ENCODE measurements at regions not wholly inside any gene's neighbourhood (a gene's known extent, or its start where the extent isn't known, plus 50 kb on each side); places are given as distances from the start of the nearest gene placed in this dataset.

DNA sequence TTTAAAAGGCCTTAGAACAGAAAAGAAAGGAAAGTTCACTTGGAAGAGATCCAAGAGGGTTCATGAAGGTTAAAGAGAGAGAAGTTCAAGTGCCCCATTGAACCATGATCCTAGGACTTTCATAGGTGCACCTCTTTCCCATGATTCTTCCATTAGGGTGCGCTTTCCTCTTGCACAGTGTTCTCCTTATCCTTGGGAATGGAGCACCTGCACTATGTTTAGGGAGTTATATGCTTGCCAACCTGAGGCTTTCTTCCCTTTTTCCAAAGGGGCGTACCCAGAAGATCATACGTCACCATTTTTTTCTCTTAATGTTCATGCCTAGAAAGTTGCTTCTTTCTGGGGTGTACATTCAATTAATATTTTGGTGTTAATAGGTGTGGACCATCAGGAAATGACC, 908.0 kb upstream of the SORCS1 start:
- DNase-seq (ENCODE audit: low read depth) = no peak
- no peak for TF ChIP-seq CTCF (IDR thresholded peaks at IDR 0.05; ENCODE audit: insufficient read depth, low read length, poor library complexity, severe bottlenecking)
- no peaks in the 10 kb centered on the region for H3K36me3 ChIP-seq (ENCODE audit: control insufficient read depth, insufficient read depth, low read length)
- H3K27me3 ChIP-seq (ENCODE audit: control insufficient read depth, insufficient read depth, low read length) = no peaks in the 10 kb centered on the region
- no peak overlapping the region for H3K4me3 ChIP-seq (ENCODE audit: low read depth, low read length)

DNA sequence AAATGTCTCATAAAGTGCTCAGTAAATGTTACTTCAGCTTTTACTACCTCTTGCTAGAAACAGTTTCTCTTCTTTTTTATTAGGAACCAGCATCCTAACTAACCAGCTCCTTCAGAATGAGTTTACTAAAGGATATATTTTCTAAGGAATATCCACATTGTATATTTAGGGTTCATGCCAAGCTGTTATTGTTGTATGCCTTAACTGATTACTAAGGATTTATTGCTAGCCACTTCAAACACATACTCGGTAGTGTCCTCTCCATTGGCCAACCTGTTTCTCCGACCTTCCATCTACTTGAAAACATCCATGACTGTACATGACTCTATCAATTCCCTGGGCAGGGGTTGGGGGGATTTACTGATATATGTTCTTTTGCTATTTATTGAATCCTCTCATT, 906.3 kb upstream of the SORCS1 start:
- H3K36me3 ChIP-seq (ENCODE audit: control insufficient read depth, insufficient read depth, low read length) = no peaks in the 10 kb centered on the region
- TF ChIP-seq CTCF (IDR thresholded peaks at IDR 0.05; ENCODE audit: insufficient read depth, low read length, poor library complexity, severe bottlenecking) = no peak
- DNase-seq (ENCODE audit: low read depth) = no peak
- no peaks in the 10 kb centered on the region for H3K27me3 ChIP-seq (ENCODE audit: control insufficient read depth, insufficient read depth, low read length)
- no peak overlapping the region for H3K4me3 ChIP-seq (ENCODE audit: low read depth, low read length)

DNA sequence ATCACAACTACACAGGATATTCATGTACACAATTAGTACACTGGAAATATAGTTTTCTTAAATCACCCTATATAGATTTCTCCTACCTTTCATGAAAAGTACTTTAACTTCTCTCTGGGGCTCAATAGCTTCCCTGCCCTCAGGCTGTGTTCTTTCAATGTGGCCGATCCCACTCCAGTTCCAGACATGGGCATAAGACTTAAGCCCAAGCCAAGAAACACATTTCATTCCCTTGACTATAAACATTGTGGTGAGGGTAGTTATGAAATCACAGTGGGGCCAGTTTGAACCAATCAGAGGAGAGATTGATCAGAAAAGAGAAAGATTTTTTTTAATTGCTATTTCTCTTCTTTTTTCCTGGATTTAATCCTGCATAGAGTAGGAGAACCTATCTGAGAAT, 904.6 kb upstream of the SORCS1 start:
- no peak for TF ChIP-seq CTCF (IDR thresholded peaks at IDR 0.05; ENCODE audit: insufficient read depth, low read length, poor library complexity, severe bottlenecking)
- no peak for DNase-seq (ENCODE audit: low read depth)
- H3K36me3 ChIP-seq (ENCODE audit: control insufficient read depth, insufficient read depth, low read length) = no peaks in the 10 kb centered on the region
- H3K4me3 ChIP-seq (ENCODE audit: low read depth, low read length) = no peak overlapping the region
- no peaks in the 10 kb centered on the region for H3K27me3 ChIP-seq (ENCODE audit: control insufficient read depth, insufficient read depth, low read length)

DNA sequence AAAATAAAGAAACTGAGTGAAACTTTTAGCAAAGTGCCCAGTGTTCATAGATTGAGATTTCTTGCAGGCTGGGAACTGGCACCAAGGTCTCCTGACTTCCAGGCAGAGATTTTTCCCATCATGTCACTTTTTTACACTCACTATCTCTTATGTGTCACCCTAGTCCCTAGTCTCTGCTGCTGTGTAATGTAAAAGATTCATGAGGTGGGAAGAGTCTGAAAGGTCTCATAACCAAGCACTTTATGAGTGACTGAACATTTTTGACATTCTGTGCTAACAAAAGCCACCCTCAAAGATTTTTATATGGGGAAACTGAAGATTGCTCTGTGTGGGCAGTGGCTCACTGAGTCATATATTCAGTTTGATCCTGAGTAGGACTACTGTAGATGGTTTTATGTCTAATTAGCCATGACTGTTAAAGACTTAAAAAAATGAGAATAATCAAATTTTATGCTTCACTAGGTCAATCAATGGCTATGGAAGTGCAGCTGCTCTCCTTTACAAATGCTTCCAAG, 900.3 kb upstream of the SORCS1 start:
- Histone ChIP-seq H3K27me3 (ENCODE audit: control insufficient read depth, insufficient read depth, low read length) (no peaks in the 10 kb centered on the region), H3K4me3 (ENCODE audit: low read depth, low read length) (no peak overlapping the region), H3K36me3 (ENCODE audit: control insufficient read depth, insufficient read depth, low read length) (no peaks in the 10 kb centered on the region)
- no peak for TF ChIP-seq CTCF (IDR thresholded peaks at IDR 0.05; ENCODE audit: insufficient read depth, low read length, poor library complexity, severe bottlenecking)
- DNase-seq (ENCODE audit: low read depth) = no peak

DNA sequence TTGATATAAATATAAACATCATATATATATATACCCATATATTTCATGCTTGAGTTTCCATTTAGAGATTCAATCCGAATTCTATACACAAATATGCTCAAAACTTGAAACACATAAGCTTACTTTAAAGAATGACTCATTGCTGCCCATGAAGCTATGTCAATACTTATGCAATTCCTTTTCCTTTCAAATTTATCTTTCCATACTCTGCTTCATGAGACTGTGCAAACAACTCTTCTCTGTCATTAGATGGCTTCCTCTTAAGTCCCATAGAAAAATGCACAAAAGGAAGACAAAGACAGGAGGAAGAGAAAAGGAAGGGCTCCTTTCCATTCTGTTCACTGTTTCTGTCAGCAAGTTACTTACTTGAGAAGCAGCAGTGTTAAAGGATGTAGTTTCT, 895.7 kb upstream of the SORCS1 start:
- no peak overlapping the region for H3K4me3 ChIP-seq (ENCODE audit: low read depth, low read length)
- no peaks in the 10 kb centered on the region for H3K27me3 ChIP-seq (ENCODE audit: control insufficient read depth, insufficient read depth, low read length)
- no peak for TF ChIP-seq CTCF (IDR thresholded peaks at IDR 0.05; ENCODE audit: insufficient read depth, low read length, poor library complexity, severe bottlenecking)
- DNase-seq (ENCODE audit: low read depth) = no peak
- no peaks in the 10 kb centered on the region for H3K36me3 ChIP-seq (ENCODE audit: control insufficient read depth, insufficient read depth, low read length)

DNA sequence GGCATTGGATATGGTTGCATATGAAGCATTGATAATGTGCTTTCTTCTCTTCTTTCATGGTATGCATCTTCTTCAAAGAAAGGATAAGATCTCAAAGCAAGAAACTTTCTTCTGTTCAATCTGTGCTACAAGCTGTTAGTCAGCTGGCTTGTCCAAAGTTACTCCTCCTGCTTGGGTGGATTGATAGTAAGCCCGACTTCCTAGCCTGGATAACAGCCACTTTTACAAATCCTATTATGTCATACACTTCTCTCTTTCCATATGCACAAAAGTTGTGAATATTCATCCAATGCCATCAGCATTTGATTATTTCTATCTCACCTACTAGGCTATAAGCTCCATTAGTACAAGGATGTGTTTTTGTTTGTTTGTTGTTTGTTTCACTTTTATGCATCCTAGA, 891.0 kb upstream of the SORCS1 start:
- TF ChIP-seq CTCF (IDR thresholded peaks at IDR 0.05; ENCODE audit: insufficient read depth, low read length, poor library complexity, severe bottlenecking) = no peak
- H3K36me3 ChIP-seq (ENCODE audit: control insufficient read depth, insufficient read depth, low read length) = no peaks in the 10 kb centered on the region
- no peak for DNase-seq (ENCODE audit: low read depth)
- no peak overlapping the region for H3K4me3 ChIP-seq (ENCODE audit: low read depth, low read length)
- H3K27me3 ChIP-seq (ENCODE audit: control insufficient read depth, insufficient read depth, low read length) = no peaks in the 10 kb centered on the region
